ENCODE measurements at regions not wholly inside any gene's neighbourhood (a gene's known extent, or its start where the extent isn't known, plus 50 kb on each side); places are given as distances from the start of the nearest gene placed in this dataset.

DNA sequence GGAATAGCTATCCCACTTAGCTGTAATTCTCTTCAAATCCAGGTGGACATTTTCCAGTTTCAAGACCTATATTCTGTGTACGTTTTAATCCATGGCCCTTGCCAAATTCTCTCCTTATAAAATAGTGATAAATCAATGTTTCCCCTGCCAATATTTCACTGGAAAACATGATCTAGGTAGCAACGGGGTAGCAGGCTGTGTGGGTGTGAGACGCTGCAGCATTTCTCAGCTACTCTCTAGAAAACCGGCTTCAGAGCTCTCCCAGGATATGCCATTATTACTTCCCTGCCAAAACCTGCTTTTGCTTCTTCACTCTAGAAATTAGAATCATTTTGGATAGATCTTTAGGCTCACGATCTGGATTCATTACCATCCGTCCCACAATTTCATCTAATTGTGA, 82.1 kb upstream of the SIPA1L2 start:
- Histone ChIP-seq H2AK5ac (ENCODE audit: low read depth, low read length) (no peak overlapping the region), H3K4ac (replicated peaks; ENCODE audit: insufficient read length, low read depth, low read length) (no peak overlapping the region), H3K56ac (replicated peaks; ENCODE audit: insufficient read length, low read depth, low read length) (no peak overlapping the region), H4K5ac (ENCODE audit: insufficient read length, low read depth, low read length) (no peak overlapping the region), H3K4me3 (ENCODE audit: extremely low read depth in 1 of 4, insufficient read depth in 2 of 4, low read depth in 3 of 4, low read length in 4 of 4) (no peak overlapping the region), H4K20me1 (replicated peaks in 1 of 2; ENCODE audit: control insufficient read depth in 1 of 2, insufficient read depth in 2 of 2, low read length in 2 of 2) (no peaks in the 10 kb centered on the region), H2BK12ac (ENCODE audit: low read depth, low read length) (no peak overlapping the region), H3K14ac (ENCODE audit: insufficient read length) (no peak overlapping the region), H3K18ac (ENCODE audit: extremely low read depth, low read length) (no peak overlapping the region), H2BK120ac (replicated peaks; ENCODE audit: low read depth, low read length) (no peak overlapping the region), H3K23me2 (ENCODE audit: low read depth, low read length) (no peaks in the 10 kb centered on the region), H3K4me1 (replicated peaks in 1 of 4; ENCODE audit: control insufficient read depth in 3 of 4, insufficient read depth in 4 of 4, low read length in 3 of 4) (no peaks in the 10 kb centered on the region), H4K91ac (replicated peaks; ENCODE audit: insufficient read length, low read length) (no peak overlapping the region), H3K79me1 (ENCODE audit: low read depth, low read length) (no peaks in the 10 kb centered on the region), H3K4me2 (ENCODE audit: insufficient read depth in 1 of 2, low read depth in 2 of 2, low read length in 2 of 2) (no peak overlapping the region), H2BK20ac (ENCODE audit: low read length) (no peak overlapping the region), H3K27ac (ENCODE audit: low read depth, low read length) (no peak overlapping the region), H2BK5ac (ENCODE audit: low read depth, low read length) (no peak overlapping the region), H3K23ac (ENCODE audit: insufficient read length) (no peak overlapping the region), H3K79me2 (ENCODE audit: control insufficient read depth in 1 of 2, insufficient read depth in 2 of 2, low read length in 2 of 2) (no peaks in the 10 kb centered on the region), H3K36me3 (ENCODE audit: control insufficient read depth in 2 of 4, insufficient read depth in 4 of 4, low read length in 3 of 4) (no peaks in the 10 kb centered on the region), H2BK15ac (ENCODE audit: low read length) (no peak overlapping the region), H3K9ac (replicated peaks in 1 of 4; ENCODE audit: extremely low read depth in 1 of 4, low read depth in 3 of 4, low read length in 3 of 4) (no peak overlapping the region), H4K8ac (ENCODE audit: extremely low read depth, insufficient read depth, low read length) (no peak overlapping the region), H3K9me3 (ENCODE audit: insufficient read depth in 2 of 2, low read depth in 1 of 2, low read length in 1 of 2) (no peaks in the 10 kb centered on the region), H2AFZ (ENCODE audit: low read length) (no peak overlapping the region), H3K27me3 (replicated peaks in 1 of 4; ENCODE audit: control insufficient read depth in 3 of 4, extremely low read depth in 1 of 4, insufficient read depth in 3 of 4, low read length in 3 of 4) (no peaks in the 10 kb centered on the region)
- TF ChIP-seq SP4 (IDR thresholded peaks at IDR 0.05; ENCODE audit: low read length) (no peak), BCL11A (IDR thresholded peaks at IDR 0.05; ENCODE audit: low read depth in 2 of 2, low read length in 2 of 2) (no peak), RNF2 (IDR thresholded peaks at IDR 0.05; ENCODE audit: borderline replicate concordance, low read depth, low read length, missing control alignments, poor library complexity, severe bottlenecking) (no peak), HDAC2 (IDR thresholded peaks at IDR 0.05; ENCODE audit: borderline replicate concordance in 1 of 2, low read depth in 2 of 2, low read length in 2 of 2) (no peak), RBBP5 (IDR thresholded peaks at IDR 0.05; ENCODE audit: borderline replicate concordance, low read depth, low read length) (no peak), KDM5A (IDR thresholded peaks at IDR 0.05; ENCODE audit: low read length) (no peak), JUN (IDR thresholded peaks at IDR 0.05; ENCODE audit: low read depth, low read length) (no peak), TEAD4 (IDR thresholded peaks at IDR 0.05; ENCODE audit: low read depth, low read length) (no peak), MAFK (IDR thresholded peaks at IDR 0.05; ENCODE audit: low read depth, low read length) (no peak), CBX8 (IDR thresholded peaks at IDR 0.05; ENCODE audit: borderline replicate concordance, low read depth, low read length) (no peak)
- 85% methylated on average over 6 of the region's 6 CpGs; no CpG with 5 or more reads in 1 of the 2 experiments for WGBS, 2 experiments (ENCODE audit: extremely low coverage in 1 of 2, insufficient coverage in 1 of 2, insufficient read length in 1 of 2, insufficient replicate concordance in 2 of 2, low coverage in 1 of 2, low lambda C conversion rate in 2 of 2, missing lambda C conversion rate in 1 of 2)
- no peak for DNase-seq (ENCODE audit: low read depth in 1 of 2, low spot score in 2 of 2)
- CTCF ChIA-PET (ENCODE audit: partially characterized antibody): interaction anchor here (1.5 kb wide), 1 partner anchor 9 kb away, joined by 4 read pairs; no protein-coding TSS in a partner anchor
- FAIRE-seq: no peak
- POLR2A ChIA-PET (ENCODE audit: partially characterized antibody): no interaction called here

Measured in H1 (cell line).